ENCODE measurements at regions not wholly inside any gene's neighbourhood (a gene's known extent, or its start where the extent isn't known, plus 50 kb on each side); places are given as distances from the start of the nearest gene placed in this dataset.

- TF ChIP-seq CTCF (conservative IDR thresholded peaks at IDR 0.05) (no peak), EZH2 (IDR thresholded peaks at IDR 0.05; ENCODE audit: low read depth) (no peak)
Observed at GRCh38 chrX:94914235-94914634, 1240.2 kb downstream of the FAM133A start.

Data from PC-9 (cell line).